Activated CD8-positive, alpha-beta memory T cell treated with anti-CD3 and anti-CD28 coated beads, Interleukin-2, amount 50 U/mL, for 24 hours (primary cell): ENCODE measurements at regions not wholly inside any gene's neighbourhood (a gene's known extent, or its start where the extent isn't known, plus 50 kb on each side); places are given as distances from the start of the nearest gene placed in this dataset.

ENCODE experiments used
- DNase-seq: peaks from one replicate; pipeline ENCODE4 v3.0.0-alpha.2; 2020; ENCODE audit errors: extremely low read depth

GRCh38 chr6:138577151-138577915 lies 78.0 kb upstream of the NHSL1 start:
- DNase-seq: no peak

- DNase-seq: no peak
Measured at GRCh38 chr6:138580040-138580439, 80.7 kb upstream of the NHSL1 start.

GRCh38 chr6:138580801-138581200 lies 81.5 kb upstream of the NHSL1 start:
- DNase-seq: no peak

DNA sequence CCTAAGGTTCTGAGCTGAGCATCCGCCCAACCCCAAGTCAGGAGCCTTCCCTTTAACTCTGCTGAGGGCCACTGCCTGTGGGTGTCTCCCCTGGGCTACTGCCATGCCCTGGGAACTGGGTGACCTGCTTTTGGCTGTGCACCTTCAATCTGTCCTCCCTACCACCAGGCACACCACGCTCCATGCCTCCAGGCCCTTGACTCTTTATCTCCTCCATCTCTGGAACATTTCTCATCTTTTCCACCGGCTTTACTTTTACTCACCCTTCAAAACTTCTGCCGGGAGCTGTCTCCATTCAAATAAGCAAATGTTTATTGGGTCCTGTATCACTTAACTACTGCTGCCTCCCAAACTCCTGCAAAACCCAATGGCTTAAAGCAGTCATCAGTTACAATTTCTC lies 83.3 kb upstream of the NHSL1 start:
- no peak for DNase-seq

GRCh38 chr6:138586638-138587037 lies 87.3 kb upstream of the NHSL1 start:
- DNase-seq: no peak

DNA sequence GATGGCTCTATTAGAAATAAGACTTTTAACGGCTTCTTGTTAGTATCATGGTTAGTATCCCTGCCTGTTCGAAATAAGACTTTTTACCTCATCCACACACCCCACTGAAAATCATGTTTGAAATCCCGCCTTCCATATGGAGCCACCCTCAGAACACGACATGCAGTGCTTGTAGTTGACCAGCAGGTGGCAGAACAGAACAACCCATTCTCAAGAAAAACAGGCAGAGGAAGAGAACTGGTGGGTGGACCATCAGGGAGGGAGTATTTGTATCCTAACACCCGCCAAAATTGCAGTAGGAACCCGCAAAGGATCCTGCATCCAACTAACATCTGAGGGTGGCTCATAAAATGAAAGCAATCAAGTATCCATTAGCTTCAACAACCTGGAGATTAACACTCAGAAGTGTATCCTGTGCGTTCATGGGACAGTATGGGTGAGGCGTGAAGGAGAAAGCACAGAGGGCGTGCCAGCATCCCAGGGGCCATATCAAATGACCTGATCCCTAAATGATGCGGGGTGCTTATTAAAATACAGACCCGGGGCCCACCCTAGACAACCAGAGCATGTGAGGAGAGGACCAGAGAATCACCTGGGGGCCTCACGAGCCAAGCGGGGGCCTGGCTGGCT lies 89.6 kb upstream of the NHSL1 start:
- DNase-seq: peak; percentile 19

DNA sequence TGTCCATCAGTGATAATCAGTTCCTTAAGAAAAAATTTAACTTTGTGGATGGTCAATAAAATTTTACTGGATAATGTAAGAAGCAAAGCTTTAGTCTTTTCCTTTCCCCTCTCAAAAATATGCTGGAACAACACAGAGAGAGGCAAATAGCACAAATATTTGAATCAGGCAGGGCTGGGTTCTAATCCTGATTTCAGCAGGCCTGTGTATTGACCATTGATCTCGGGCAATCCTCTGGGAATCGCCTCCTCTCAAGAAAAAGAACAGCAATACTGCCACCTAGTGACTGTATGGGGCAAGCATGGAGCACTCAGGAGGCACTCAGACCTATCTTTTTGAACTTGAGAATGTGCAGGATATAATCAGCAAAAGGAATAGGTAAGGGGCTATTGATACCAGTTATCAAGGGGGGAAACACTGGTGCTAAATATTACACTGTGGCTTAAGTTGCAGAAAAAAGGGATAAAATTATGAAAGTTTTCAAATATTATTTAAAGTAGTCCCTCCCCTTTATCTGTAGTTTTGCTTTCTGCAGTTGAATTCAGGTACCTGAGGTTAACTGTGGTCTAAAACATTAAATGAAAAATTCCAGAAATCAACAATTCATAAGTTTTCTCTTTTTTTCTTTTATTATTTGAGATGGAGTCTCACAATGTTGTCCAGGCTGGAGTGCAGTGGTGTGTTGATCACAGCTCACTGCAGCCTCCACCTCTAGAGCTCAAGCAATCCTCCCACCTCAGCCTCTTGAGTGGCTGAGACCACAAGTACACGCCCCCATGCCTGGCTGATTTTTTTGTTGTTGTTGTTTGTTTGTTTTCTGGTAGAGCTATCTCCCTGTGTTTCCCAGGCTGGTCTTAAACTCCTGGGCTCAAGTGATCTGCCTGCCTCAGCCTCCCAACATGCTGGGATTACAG lies 91.8 kb upstream of the NHSL1 start:
- DNase-seq: no peak

DNA sequence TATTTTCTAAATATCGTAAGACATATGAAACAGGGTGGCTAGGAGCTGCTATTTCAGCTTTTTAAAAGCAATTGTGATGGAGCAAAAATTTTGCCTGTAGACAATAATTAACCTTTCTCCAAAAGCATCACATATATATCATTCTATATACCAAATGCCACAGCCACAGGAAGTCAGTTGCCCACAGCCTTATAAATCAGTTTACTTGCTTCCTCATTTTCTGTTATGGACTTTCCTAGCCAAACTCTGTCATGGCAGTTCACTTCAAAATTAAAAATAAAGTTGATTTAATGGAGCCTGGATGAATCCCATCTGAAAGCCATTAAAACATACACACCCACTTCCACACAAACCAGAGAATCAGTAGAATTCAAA lies 93.4 kb upstream of the NHSL1 start:
- DNase-seq: no peak

- DNase-seq: no peak
Measured at GRCh38 chr6:138593124-138593877, 94.0 kb upstream of the NHSL1 start.

DNA sequence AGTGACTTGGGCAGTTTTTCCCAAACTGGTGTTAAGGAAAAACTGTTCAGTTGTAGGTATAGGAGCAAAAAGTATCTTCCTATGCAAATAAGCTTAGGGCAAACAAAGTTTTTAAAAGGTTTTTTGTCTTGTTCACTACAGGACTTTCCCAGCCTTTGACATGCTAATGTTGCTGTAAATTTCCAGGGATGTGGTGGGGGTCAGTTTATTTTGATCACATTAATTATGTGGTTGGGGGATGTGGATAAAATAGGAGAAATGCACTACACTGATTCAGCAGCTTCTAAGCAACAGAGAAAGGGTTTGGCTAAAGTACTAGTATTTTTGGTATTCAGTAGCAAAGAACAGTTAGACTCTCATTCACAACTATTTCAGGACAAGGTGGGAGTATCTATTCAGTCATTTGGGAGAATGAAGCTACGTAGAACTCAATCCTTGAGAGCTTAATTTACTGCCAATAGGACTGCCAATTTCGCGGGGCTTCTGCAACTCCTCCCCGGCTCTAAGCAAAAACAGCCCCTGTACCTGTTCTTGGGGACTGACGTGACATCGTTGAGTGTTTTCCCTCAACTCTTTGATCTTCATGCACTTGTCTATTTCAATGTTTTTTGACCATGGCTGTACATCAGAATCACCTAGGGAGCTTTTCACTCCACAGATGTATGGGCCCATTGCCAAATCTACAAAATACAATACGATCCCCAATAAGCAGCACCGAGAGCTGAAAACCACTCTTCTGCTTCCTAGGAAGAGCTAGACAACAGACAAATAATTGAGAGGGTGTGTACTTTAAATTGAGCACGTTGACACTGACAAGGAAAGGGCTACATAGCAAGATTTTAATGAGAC lies 94.8 kb upstream of the NHSL1 start:
- no peak for DNase-seq

- no peak for DNase-seq
Measured at GRCh38 chr6:138594758-138595140, 95.5 kb upstream of the NHSL1 start.

- no peak for DNase-seq
Measured at GRCh38 chr6:138596126-138596525, 96.8 kb upstream of the NHSL1 start.

GRCh38 chr6:138596591-138596990 lies 97.3 kb upstream of the NHSL1 start:
- DNase-seq: no peak

GRCh38 chr6:138597336-138597735 lies 98.0 kb upstream of the NHSL1 start:
- DNase-seq: no peak

GRCh38 chr6:138598562-138599173 lies 99.4 kb upstream of the NHSL1 start:
- no peak for DNase-seq

GRCh38 chr6:138600261-138600660 lies 101.0 kb upstream of the NHSL1 start:
- DNase-seq: no peak

- DNase-seq: no peak
Measured at GRCh38 chr6:138600726-138601125, 101.4 kb upstream of the NHSL1 start.

- DNase-seq: no peak
Measured at GRCh38 chr6:138601128-138601527, 101.8 kb upstream of the NHSL1 start.

DNA sequence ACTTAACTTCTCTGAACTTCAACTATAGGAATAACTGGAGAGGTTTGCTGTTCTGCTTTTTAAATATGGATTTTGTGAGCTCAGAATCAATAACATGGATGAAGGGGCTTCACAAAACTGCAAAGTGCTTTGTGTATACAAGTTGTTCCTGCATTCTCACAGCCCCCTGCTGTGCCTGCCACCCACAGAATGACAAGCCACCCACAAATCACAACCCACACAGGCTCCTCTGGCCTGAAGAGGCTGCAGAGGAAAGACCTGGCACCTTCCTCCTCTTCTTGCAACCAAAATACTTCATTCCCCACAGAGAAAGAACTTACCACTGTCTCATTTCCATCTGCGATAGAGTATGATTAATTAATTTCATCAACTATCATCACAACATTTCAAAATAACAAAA lies 106.7 kb upstream of the NHSL1 start:
- no peak for DNase-seq
